GM21528 (cell line): ENCODE measurements at regions not wholly inside any gene's neighbourhood (a gene's known extent, or its start where the extent isn't known, plus 50 kb on each side); places are given as distances from the start of the nearest gene placed in this dataset.
"Not testable (repeated sequence)": the region's sequence is repeated elsewhere in the genome, so short reads cannot be mapped to it uniquely, and the experiment has no call there.

Source experiments
- ATAC-seq: cut with Tn5 transposase; IDR thresholded peaks from one replicate; pipeline ENCODE4 v1.9.1; 2021; ENCODE audit warnings: mild to moderate bottlenecking, moderate library complexity; ENCODE audit not compliant: unreplicated experiment, low FRiP score

DNA sequence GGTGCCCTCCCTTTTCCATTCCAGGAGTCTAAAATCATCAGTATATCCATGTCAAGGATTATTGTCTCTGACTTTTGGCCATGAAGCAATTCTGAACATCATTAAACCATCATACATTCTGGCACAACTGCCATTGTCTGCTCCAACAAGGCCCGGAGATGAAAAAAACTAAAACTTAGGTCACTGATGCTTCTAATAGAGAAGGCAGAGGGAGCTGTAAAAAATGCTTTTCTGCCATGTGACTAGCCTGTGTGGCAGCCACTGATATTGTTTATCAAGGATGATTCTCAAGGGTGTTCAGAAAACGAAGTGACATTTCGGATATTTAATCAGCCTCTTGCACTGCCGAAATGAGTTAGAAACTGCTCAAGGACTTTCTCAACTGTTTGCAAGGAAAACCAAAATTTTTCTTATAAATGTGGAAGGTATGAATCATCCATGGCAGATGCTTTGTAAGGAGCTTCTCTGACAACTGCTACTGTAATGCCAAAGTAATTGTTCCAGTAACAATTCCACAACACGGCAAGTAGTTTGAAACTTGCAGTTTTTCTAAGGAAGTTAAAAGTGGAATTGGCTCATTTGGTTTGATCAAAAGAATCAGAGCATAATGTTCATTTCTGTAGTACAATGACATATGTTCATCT, 1076.5 kb upstream of the FLRT2 start:
- ATAC-seq: no peak

GRCh38 chr14:84454114-84454513, 1075.8 kb upstream of the FLRT2 start:
- no peak for ATAC-seq

GRCh38 chr14:84456946-84457345, 1073.0 kb upstream of the FLRT2 start:
- no peak for ATAC-seq

DNA sequence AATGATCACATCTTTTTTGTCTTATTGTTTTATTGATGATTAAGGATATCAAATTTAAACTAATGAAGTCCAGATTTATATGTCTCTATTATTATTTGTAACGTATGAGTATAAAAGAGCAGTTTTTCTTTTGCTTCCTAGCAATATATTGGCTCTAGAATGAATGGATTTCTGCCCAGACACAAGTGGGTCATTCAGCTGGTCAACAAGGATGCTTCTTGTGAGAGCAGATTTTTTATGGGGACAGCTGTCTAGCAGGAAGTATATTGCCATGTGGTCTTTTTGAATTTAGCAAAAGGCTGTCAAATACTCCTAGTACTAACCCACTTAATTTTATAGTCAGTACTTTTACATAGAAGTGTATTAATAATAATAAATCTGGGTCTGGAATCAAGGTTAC, 1071.1 kb upstream of the FLRT2 start:
- ATAC-seq: no peak

DNA sequence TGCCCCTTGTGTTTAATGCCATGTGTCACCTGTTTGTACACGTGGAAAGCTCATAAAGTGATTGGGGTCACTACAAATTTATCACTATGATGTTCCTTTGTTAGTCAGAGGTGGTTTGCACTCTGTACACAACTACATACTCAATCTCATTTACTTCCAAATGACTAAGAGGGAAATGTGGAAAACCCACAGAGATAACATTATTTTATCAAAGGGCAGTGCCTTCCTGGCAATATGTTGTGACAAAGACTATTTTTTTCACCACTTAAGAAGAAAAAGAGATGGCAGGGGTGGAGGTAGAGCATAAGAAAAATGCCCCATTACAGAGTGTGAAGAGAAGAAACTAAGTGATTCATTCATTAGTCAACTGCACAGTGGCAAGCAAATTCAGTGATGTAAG, 1064.1 kb upstream of the FLRT2 start:
- ATAC-seq: no peak

- no peak for ATAC-seq
Observed at GRCh38 chr14:84468153-84468552, 1061.8 kb upstream of the FLRT2 start.

DNA sequence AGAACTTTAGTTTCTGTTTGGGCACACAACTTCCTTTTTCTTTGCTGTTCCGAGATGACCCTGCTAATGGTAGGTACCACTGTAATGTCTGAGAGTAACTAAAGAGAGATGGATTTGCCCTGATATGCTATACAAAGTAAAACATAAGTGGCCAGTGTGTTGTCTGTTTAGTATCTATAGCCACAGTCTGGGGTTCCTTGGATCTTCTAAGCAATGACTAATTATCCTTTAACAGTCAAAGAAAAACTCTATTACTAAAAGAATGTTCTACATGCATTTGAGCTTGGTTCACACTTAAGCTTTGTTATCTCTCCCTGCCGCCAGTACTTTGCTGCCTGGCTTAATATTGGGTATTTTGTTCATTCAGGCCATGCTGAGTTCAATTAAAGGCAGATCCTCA, 1051.9 kb upstream of the FLRT2 start:
- no peak for ATAC-seq

GRCh38 chr14:84482256-84483071, 1047.5 kb upstream of the FLRT2 start:
- ATAC-seq: no peak

GRCh38 chr14:84483072-84483420, 1046.9 kb upstream of the FLRT2 start:
- ATAC-seq: no peak

DNA sequence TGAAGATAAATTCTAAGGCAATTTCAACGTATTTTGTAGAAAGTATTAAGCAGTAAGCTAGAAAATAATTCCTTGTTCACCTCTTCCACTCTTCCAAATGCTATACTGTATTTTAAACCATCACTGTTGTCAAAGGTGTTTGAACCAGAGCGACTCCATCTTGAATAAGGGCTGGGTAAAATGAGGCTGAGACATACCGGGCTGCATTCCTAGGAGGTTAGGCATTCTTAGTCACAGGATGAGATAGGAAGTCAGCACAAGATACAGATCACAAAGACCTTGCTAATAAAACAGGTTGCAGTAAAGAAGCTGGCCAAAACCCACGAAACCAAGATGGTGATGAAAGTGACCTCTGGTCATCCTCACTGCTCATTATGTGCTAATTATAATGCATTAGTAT, 1045.7 kb upstream of the FLRT2 start:
- ATAC-seq: not testable (repeated sequence)

- ATAC-seq: no peak
Observed at GRCh38 chr14:84485036-84485435, 1044.9 kb upstream of the FLRT2 start.

DNA sequence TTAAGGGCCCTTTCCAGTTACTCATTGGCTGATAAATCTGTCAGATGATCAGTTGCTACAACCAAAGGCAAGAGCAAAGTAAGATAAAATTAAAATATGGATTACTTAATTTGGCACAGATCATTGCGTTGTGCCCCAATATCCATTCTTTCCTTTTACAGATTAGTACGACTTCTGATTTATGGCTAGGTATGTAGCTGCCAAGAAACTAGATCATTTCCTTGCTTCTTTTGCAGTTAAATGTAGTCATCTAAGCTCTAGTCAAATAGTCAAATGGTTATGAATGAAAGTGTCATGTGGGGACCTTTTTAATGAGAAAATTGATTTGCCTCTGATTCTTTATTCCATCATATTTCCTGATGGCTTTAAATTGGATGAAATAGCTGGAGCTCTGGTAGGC, 1039.9 kb upstream of the FLRT2 start:
- ATAC-seq: no peak

DNA sequence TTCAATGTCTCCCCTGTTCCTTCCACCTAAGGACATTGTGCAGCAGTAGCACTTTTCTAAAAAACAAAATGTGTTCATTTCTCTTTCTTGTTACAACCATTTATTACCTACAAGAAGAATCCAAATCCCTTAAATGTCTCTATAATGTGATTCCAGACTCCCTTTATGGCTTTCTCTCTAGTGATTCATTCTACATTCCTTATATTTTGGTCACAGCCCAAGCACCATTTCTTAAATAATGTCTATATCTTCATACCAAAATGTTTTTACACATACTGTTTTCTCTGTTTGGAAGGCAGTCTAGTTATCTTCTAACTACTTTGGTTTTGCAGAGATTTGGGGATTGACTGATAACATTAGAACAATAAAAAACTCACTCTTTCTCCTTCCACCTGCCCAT, 1037.3 kb upstream of the FLRT2 start:
- no peak for ATAC-seq

- no peak for ATAC-seq
Observed at GRCh38 chr14:84493779-84494178, 1036.2 kb upstream of the FLRT2 start.

- ATAC-seq: no peak
Observed at GRCh38 chr14:84496677-84497076, 1033.3 kb upstream of the FLRT2 start.

- ATAC-seq: not testable (repeated sequence)
Observed at GRCh38 chr14:84512823-84513222, 1017.1 kb upstream of the FLRT2 start.

DNA sequence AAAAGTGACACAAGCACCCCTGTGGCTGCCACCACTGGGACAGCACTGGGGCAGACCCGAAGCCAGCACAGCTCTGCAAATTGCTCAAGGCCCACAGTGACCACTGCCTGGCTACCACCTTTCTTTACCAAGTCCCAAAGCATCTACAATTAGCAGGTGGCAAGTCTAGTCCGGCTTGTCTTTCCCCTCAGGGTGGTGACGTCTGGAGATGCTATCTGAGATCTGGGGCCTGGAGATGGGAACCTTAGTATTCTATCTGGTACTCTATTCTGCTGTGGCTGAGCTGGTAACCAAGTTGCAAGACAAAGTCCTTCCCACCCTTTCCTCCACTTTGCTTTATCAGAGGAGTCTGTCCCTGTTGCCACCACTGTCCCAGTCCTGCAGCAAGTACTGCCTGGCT, 1010.1 kb upstream of the FLRT2 start:
- no peak for ATAC-seq

DNA sequence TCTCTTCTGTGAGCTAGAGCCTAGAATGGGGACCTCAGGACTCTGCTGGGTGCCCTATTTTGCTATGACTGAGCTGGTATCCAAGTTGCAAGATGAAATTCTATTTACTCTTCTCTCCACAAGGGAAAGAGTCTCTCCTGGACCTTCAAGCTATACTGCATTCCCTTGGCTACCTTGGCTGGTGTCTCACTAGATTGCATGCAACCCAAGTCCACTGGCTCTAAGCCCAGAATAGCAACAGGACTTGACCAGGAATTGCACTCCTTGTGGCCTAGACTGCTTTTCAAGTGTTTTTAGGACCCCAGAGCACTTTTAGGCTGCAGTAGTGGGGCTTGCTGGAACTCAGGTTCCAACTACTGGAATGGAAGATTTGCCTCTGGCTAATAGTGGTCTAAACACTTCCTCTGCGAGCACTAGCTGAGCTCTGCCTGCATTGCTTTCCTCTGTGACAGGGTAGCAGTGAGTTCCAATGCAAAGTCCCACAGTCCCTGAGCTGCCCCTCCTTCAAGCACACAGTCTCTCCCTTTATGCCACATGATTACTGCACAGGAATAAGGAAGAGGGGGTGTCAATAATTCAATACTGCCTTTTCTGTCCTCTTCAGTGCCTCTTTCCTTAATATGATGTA, 1009.1 kb upstream of the FLRT2 start:
- ATAC-seq: no peak

- ATAC-seq: no peak
Observed at GRCh38 chr14:84523746-84524145, 1006.2 kb upstream of the FLRT2 start.

- ATAC-seq: no peak
Observed at GRCh38 chr14:84527706-84528105, 1002.2 kb upstream of the FLRT2 start.

DNA sequence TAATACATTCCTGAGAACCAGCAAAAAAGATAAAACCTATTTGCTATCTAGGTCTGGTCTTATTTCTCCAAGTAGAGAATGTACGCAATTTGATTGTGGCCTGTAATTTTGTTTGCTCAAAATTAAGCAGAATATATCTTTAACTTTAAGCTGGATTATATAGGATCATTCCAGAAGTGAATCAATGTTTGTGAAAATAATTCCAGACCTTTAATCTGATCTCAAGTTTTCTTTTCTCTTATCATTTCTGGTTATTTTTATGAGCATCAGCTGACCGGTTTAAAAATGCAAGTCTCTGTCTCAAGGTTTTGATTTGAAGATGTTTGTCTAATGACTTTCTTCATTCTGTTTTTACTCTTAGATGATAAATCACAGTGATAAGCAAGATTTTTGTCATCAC, 997.9 kb upstream of the FLRT2 start:
- ATAC-seq: no peak

DNA sequence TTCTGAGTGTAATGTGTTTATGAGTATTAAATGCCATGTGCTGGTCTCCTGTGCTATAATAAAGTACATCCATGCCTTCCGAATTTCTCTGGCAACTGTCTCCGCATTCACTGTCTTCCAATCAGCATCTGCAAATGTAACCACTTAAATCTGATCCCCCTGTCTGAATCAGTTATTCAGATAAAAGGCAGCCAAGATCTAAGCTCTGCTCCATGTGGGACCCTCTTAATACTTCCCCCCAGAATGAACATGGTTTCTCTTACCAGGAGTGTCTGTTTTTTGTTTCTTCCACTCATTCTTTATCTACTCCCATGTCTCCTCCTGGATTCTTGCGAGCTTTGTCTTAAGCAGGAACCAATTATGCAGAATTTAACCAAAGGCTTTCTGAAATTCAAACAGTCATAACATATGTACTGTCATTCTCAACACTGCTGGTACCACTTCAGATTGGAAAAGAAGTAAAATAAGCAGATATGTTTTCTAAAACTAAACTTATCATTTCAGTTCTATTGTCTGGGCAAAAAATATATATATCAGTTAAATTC, 996.7 kb upstream of the FLRT2 start:
- ATAC-seq: no peak
